Hematopoietic multipotent progenitor cell treated with erythropoietin and hydrocortisone succinate and interleukin-3 and kit ligand, for 6 days (in vitro differentiated cells): ENCODE measurements at regions not wholly inside any gene's neighbourhood (a gene's known extent, or its start where the extent isn't known, plus 50 kb on each side); places are given as distances from the start of the nearest gene placed in this dataset.

Experiments
- DNase-seq: peaks from one replicate; pipeline ENCODE4 v3.0.0-alpha.2; 2015

GRCh38 chr22:34454598-34454997 is 534.3 kb upstream of the LARGE1 start:
- DNase-seq: no peak

GRCh38 chr22:34462795-34463194 is 542.5 kb upstream of the LARGE1 start:
- no peak for DNase-seq

DNA sequence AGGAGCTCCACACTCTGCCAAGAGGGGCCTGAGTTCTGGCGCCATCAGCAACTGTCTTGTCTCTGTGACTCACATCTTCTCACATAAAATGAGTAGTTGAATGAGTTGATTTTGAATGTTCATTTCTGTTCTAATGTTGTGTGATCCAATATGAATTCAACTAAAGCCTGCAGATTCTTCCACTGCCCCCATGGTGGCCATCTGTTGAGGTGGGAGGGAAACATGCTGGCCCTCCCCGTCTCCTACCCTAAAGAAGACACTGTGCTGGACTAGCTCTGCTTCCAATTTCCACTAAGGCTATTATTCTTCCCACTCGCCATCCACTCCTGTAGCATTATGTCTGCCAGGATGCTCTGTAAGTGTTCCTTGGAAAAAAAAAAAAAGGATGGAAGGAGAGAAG is 555.6 kb upstream of the LARGE1 start:
- DNase-seq: no peak

GRCh38 chr22:34476762-34477161 is 556.5 kb upstream of the LARGE1 start:
- DNase-seq: no peak

DNA sequence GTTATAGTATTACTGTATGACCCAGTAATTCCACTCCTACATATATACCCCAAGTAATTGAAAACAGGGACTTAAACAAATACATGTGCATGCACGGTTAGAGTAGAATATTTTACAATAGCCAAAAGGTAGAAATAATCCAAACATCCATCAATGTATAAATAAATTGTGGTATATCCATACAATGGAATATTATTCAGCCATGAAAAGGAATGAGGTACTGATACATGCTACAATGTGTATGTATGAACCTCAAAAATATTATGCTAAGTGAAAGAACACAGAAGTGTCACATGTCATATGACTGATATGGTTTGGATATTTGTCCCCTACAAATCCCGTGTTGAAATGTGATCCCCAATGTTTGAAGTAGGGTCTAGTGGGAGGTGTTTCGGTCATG is 560.8 kb upstream of the LARGE1 start:
- DNase-seq: no peak

- no peak for DNase-seq
Observed at GRCh38 chr22:34486381-34486780, 566.1 kb upstream of the LARGE1 start.

- DNase-seq: no peak
Observed at GRCh38 chr22:34489861-34490260, 569.6 kb upstream of the LARGE1 start.

DNA sequence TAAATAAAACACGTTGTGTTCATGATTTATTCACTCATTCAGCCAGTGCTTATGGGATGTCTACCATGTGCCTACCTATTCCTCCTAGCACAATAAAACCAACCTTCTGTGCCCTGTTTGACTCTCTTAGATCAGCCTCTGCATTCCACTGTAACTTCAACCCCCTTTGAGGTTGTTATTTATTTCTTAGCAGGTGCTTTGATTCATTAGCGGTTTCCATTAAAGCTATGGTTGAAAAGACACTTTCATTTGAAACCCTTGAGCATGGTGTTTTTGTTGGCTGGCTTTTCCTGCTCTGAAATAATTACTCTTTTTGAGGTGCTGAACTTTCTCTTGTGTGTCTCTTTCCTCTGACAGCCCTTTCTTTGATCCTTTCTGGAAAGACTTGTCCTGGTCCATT is 570.6 kb upstream of the LARGE1 start:
- no peak for DNase-seq

DNA sequence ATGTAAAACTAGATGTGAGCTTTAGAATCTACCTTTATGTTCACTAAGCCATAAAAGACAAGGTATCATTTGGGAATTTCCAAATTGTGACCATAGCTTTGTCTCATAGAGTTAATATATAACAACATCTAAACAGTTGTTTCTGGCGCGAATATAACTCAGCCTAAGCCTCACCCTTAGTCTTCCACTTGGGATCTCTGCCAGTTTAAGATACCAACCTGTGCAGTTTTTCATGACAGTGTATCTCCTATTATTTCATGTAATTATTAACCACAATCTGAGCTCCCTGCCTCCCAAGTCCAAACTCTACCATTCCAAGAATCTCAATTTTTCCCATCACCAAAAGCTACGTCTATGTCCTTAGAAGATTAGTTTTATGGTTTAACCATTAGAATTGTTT is 572.5 kb upstream of the ISX start:
- DNase-seq: no peak

GRCh38 chr22:34501366-34501965 is 564.5 kb upstream of the ISX start:
- no peak for DNase-seq

- no peak for DNase-seq
Observed at GRCh38 chr22:34502821-34503220, 563.1 kb upstream of the ISX start.

- DNase-seq: no peak
Observed at GRCh38 chr22:34508797-34509196, 557.2 kb upstream of the ISX start.

- no peak for DNase-seq
Observed at GRCh38 chr22:34526681-34527080, 539.3 kb upstream of the ISX start.

DNA sequence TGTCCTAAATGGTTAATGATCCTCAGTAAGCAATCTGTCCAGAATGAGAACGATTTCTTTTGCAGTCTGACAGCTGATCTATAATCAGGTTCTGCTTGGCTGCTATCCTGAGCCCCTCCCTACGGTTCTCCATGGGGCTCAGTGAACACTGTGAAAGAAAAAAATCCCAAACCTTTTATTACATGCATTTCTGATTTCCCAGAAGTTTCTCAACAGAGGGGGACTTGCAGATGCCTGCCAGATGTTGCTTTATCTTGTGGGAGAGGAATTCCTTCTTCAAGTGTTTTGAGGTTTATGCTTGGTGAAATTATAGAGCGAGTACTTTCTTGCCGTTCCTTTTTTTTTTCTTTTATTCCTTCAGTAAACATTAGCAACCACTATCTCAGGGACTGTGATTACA is 531.9 kb upstream of the ISX start:
- DNase-seq: no peak

GRCh38 chr22:34567367-34567766 is 498.6 kb upstream of the ISX start:
- no peak for DNase-seq

GRCh38 chr22:34570408-34570807 is 495.6 kb upstream of the ISX start:
- no peak for DNase-seq

DNA sequence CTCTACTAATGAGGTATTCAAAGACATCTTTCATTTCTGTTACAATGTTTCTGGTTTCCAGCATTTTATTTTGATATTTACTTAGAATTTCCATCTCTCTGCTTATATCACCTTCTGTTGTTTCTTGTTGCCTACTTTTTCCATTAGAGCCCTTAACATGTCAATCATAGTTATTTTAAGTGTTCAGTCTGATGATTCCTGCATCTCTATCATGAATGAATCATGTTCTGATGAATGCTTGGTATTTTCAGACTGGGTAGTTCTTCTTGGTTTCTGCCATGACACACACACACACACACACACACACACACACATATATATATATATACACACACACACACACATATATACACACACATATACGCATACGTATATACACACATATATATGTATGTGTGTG is 486.4 kb upstream of the ISX start:
- no peak for DNase-seq

DNA sequence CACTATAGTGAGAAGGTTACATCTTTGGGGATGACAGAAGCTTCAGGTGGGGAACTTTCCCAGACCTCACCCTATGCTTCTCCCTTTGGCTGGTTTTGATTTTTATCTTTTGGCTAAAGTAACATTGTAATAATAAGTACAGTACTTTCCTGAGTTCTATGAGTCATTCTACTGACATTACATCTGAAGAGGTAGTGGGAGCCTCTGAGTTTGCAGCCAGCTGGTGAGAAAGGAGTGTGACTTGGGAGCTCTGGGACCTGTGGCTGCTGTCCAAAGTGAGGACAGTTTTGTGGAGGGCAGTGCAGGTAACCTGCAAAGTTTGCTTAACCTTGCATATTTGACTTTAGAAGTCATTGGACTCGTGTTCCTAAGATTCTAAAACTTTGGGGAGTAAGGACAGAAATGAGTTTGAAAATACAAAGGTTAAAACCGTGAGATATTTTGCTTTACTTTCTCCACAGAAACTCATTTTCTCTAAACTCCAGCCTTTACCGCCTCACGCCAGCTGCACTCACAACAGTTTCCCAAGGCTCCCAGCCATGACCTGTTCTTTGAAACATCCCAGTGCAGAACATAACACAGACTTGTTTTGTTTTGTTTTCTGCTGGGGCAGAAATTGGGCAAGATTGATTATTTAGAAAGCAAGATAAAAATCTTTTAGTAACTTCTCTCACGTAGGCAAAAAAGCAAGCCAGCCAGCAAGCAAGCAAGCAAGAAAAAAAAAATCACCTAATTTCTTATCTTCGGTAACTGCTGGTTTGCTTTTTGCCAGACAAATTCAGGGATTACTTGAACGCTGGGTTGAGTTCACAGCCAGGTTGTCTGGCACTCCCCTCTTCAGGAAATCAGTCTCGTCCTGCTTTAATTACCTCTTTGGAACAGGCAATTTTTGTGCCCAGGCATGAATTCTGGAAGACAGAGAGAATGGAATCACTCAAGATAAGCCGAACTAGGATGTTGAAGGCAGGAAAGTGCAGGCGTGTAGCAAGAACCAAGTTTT is 478.3 kb upstream of the ISX start:
- no peak for DNase-seq

- no peak for DNase-seq
Observed at GRCh38 chr22:34588871-34589545, 476.9 kb upstream of the ISX start.

DNA sequence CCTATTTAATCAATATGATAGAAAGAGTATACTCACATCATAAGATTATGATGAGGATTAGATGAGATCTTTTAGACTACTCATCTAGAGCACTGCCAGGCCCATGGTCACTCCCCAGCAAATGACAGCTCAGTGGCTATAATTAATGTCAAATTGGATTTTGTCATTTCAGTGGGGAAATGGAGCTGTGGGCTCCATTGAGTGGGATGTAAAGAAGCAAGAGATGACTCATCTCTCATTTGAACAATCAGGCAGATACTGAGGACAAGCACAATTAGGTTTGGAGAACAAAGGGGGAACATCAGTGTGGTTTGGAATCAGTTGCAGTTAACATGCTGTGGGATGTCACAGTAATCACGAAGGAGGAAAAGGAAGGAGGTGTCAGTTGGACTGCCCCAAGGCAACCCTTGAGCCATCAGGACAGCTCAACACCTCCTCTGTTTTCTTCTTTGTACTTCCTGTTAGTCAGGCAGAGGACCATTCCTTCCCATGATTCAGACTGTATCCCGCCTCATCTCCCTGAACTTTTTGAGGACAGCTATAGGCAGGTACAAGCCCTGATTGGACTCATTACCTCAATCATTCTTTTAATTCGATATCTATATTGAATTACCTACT is 473.7 kb upstream of the ISX start:
- DNase-seq: no peak

DNA sequence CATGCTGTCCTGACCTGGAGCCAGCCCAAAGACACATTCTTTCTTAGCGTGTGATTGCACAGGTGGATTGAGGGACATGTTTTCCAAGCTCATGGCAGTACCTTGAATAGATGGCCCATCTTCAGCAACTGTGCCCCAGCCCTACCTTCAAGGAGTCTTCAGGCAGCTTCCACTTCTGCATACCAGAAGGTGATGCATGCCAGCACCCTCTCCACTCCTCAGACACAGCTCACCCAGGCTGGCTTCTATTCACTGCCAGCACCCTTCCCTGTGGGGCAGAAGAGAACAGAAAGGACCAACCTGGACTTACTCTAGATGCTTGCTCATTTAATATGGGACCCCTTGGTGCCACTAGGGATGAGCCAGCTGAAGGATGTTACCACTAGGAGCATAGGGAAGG is 466.4 kb upstream of the ISX start:
- no peak for DNase-seq

- DNase-seq: no peak
Observed at GRCh38 chr22:34604312-34604711, 461.6 kb upstream of the ISX start.

DNA sequence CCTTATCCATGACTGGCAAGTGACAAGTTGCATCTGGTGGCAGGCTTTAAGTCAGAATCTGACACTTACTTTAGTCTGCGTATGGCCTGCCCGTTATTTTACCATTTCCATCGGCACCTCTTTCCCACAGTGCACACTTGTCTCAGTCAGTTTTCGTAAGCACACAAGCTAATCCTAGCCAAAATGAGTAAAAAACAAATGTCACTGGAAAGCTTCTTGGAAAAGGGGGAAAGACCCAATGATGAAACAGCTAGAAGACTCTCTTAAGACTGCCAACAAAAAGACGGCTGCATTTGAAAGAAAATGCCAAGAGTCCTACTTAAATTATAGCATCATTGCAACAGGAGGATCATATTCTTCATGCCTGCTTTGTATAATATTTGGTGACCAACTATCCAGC is 457.9 kb upstream of the ISX start:
- DNase-seq: no peak
